ENCODE measurements at regions not wholly inside any gene's neighbourhood (a gene's known extent, or its start where the extent isn't known, plus 50 kb on each side); places are given as distances from the start of the nearest gene placed in this dataset.

DNA sequence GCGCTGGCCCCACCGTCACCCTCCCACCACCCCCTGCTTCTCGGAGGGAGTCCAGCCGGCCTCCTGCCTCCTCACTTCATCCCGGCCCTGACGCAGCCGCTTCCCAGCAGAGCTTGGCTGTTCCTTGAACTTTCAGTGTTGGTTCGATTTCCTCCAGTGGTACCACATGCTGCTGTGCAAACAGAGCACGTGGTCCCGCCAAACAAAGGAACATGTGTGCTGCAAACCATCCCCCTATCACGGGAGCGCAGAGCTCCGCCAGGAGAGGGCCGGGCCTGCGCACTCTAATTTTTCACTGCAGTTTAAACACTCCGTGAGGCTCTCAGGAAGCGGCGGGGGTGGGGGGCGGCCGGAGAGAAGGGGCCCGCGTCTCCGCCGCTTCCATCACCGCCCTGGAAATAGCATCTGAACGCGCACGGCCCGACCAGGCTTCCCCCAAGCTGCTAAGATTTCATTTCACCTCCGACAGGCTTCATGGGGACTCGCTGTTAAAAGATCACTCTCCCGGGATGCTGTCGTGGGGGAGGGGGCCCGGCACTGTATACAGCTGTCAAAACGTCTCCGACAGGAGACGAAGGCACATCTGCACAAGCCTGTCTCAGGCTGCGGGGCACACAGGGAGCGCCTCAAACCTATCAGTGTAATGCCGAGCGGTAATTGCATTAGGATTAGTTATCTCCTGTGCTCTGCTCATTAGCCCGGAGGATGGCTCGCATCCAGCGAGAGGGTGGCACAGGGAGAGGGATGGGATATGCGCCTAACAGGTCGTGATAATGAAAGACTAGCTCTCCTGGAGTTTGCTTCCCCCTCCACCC, 269.9 kb upstream of the SORL1-AS1 start:
- TF ChIP-seq CTCF (IDR thresholded peaks at IDR 0.05), result no peak
- no peaks in the 10 kb centered on the region for H3K36me3 ChIP-seq (ENCODE audit: insufficient read depth, low read length)
- H3K4me3 ChIP-seq (ENCODE audit: low read length), result no peak overlapping the region
- no peak overlapping the region for H3K4me3 Mint-ChIP-seq
- peaks cover 12 to 17% of the 10 kb centered on the region in 2 experiments for H3K27me3 ChIP-seq (ENCODE audit: control insufficient read depth in 1 of 2, insufficient read depth in 2 of 2, low read length in 2 of 2)
- ATAC-seq (ENCODE audit: poor library complexity) (no peak), DNase-seq (no peak)
- peaks cover 0 to 8% of the 10 kb centered on the region in 2 experiments for H3K9me3 ChIP-seq (ENCODE audit: control insufficient read depth in 1 of 2, insufficient read depth in 1 of 2, low read length in 2 of 2)
- H3K27me3 Mint-ChIP-seq, result peaks cover 53% of the 10 kb centered on the region
- no peak overlapping the region for H3K27ac Mint-ChIP-seq
- H3K9me3 Mint-ChIP-seq, result peaks cover 2% of the 10 kb centered on the region
- ChIA-PET POLR2A (no interaction called here), CTCF (interaction anchor here (0.7 kb wide), 1 partner anchor 119 kb away, joined by 3 read pairs; no protein-coding TSS in a partner anchor)
- intact Hi-C loops (cut with DNase I, micrococcal nuclease), result no loop called here
- no peaks in the 10 kb centered on the region for H3K4me1 Mint-ChIP-seq (ENCODE audit: low read depth)
- peaks cover 7% of the 10 kb centered on the region for H3K4me1 ChIP-seq (ENCODE audit: insufficient read depth, low read length)
- no peaks in the 10 kb centered on the region for H3K36me3 Mint-ChIP-seq (ENCODE audit: low read depth)
- no peak overlapping the region for H3K27ac ChIP-seq (ENCODE audit: low read depth in 1 of 2, low read length in 2 of 2)

GRCh38 chr11:121721961-121722360, 269.2 kb upstream of the SORL1-AS1 start:
- ATAC-seq (ENCODE audit: poor library complexity) (no peak), DNase-seq (no peak)
- Mint-ChIP-seq H3K36me3 (ENCODE audit: low read depth) (no peaks in the 10 kb centered on the region), H3K27ac (no peak overlapping the region), H3K27me3 (peaks cover 56% of the 10 kb centered on the region), H3K4me3 (no peak overlapping the region), H3K4me1 (ENCODE audit: low read depth) (no peaks in the 10 kb centered on the region), H3K9me3 (peaks cover 2% of the 10 kb centered on the region)
- POLR2A ChIA-PET, result no interaction called here
- TF ChIP-seq CTCF (IDR thresholded peaks at IDR 0.05), result no peak
- no peak overlapping the region for H3K4me3 ChIP-seq (ENCODE audit: low read length)
- H3K4me1 ChIP-seq (ENCODE audit: insufficient read depth, low read length), result peaks cover 7% of the 10 kb centered on the region
- peaks cover 12 to 17% of the 10 kb centered on the region in 2 experiments for H3K27me3 ChIP-seq (ENCODE audit: control insufficient read depth in 1 of 2, insufficient read depth in 2 of 2, low read length in 2 of 2)
- CTCF ChIA-PET, result interaction anchor here (0.7 kb wide), 1 partner anchor 119 kb away, joined by 3 read pairs; no protein-coding TSS in a partner anchor
- H3K36me3 ChIP-seq (ENCODE audit: insufficient read depth, low read length), result no peaks in the 10 kb centered on the region
- peaks cover 0 to 8% of the 10 kb centered on the region in 2 experiments for H3K9me3 ChIP-seq (ENCODE audit: control insufficient read depth in 1 of 2, insufficient read depth in 1 of 2, low read length in 2 of 2)
- no peak overlapping the region for H3K27ac ChIP-seq (ENCODE audit: low read depth in 1 of 2, low read length in 2 of 2)
- intact Hi-C loops (cut with DNase I, micrococcal nuclease), result no loop called here

DNA sequence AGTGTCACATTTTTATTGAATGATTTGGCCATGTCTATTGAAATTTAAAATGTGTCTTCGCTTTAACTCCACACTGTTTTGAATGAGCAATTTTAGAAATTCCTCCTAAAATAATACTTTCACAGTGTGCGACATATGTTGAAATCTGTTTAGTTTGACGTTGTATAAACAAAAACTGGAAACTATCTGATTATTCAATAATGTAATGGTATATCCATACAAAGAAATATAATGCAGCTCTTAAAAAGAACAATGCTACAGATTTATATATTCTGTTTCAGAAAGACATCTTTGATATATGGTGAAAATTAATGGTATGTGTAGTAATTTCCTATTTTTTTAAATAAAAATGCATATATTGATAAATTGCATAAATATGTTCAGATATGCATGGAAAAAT, 268.7 kb upstream of the SORL1-AS1 start:
- ChIA-PET CTCF (no interaction called here), POLR2A (no interaction called here)
- H3K36me3 ChIP-seq (ENCODE audit: insufficient read depth, low read length), result no peaks in the 10 kb centered on the region
- ATAC-seq (ENCODE audit: poor library complexity) (no peak), DNase-seq (no peak)
- no peaks in the 10 kb centered on the region for H3K36me3 Mint-ChIP-seq (ENCODE audit: low read depth)
- peaks cover 0 to 8% of the 10 kb centered on the region in 2 experiments for H3K9me3 ChIP-seq (ENCODE audit: control insufficient read depth in 1 of 2, insufficient read depth in 1 of 2, low read length in 2 of 2)
- peaks cover 12 to 17% of the 10 kb centered on the region in 2 experiments for H3K27me3 ChIP-seq (ENCODE audit: control insufficient read depth in 1 of 2, insufficient read depth in 2 of 2, low read length in 2 of 2)
- H3K4me1 ChIP-seq (ENCODE audit: insufficient read depth, low read length), result peaks cover 7% of the 10 kb centered on the region
- H3K27ac Mint-ChIP-seq, result no peak overlapping the region
- H3K27ac ChIP-seq (ENCODE audit: low read depth in 1 of 2, low read length in 2 of 2), result no peak overlapping the region
- intact Hi-C loops (cut with DNase I, micrococcal nuclease), result no loop called here
- H3K27me3 Mint-ChIP-seq, result peaks cover 56% of the 10 kb centered on the region
- TF ChIP-seq CTCF (IDR thresholded peaks at IDR 0.05), result no peak
- H3K4me3 Mint-ChIP-seq, result no peak overlapping the region
- no peaks in the 10 kb centered on the region for H3K4me1 Mint-ChIP-seq (ENCODE audit: low read depth)
- peaks cover 2% of the 10 kb centered on the region for H3K9me3 Mint-ChIP-seq
- no peak overlapping the region for H3K4me3 ChIP-seq (ENCODE audit: low read length)
